ENCODE measurements at regions not wholly inside any gene's neighbourhood (a gene's known extent, or its start where the extent isn't known, plus 50 kb on each side); places are given as distances from the start of the nearest gene placed in this dataset.

DNA sequence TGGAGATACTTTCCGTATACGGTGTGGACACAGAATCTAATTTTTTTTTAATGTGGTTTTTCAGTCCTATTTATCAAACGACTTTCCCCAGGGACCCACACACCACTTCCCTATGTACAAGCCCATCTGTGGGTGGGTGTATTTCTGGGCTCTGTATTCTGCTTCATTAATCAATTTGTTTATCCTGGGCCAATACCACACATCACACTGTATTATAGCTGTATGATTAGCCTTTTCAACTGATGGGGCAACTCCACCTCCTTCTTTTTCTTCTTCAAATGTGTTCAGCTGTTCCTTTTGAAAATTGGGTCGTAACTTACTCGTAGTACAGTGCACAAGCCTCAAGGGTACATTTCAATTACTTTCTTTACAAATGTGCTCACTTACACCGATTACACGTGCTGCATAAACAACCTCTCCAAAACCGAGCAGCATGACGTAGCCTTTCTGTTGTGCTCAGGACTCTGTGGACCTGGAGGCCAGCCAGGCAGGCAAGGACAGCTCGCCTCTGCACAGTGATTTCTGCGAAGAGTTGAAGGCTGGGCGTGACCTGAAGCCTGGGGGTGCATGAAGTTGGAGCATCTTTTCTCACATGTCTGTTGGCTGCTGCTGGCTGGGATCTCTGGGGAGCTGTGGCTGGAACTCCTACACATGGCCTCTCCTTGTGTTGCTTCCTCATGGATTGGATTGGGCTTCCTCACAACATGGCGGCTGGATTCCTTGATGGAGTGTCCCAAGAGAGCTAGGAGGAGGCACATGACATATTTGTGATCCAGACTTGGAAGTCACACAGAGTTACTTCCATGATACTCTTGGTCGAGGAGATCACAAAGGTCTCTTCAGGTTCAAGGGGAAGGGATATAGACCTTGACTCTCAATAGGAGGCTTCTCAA is 126.5 kb downstream of the CRYAA start:
- FAIRE-seq (no peak), ATAC-seq (no peak), DNase-seq (ENCODE audit: low read depth in 1 of 2, low spot score in 1 of 2) (peak in 1 of 2 experiments; percentile 39)
- Histone ChIP-seq H3K27ac (no peak overlapping the region), H3K4me2 (no peak overlapping the region), H3K4me1 (no peaks in the 10 kb centered on the region), H3K4me3 (no peak overlapping the region), H3K9me3 (peaks cover 13% of the 10 kb centered on the region; the same call in 2 of the 3 replicates)
- POLR2A ChIA-PET, result no interaction called here
- TF ChIP-seq TP53 (CRISPR knock-in tag; IDR thresholded peaks at IDR 0.05) (no peak), HEYL (CRISPR knock-in tag; IDR thresholded peaks at IDR 0.05) (no peak), FOXS1 (CRISPR knock-in tag; IDR thresholded peaks at IDR 0.05) (no peak), ZNF302 (CRISPR knock-in tag; IDR thresholded peaks at IDR 0.05) (no peak), CBX8 (IDR thresholded peaks at IDR 0.05) (no peak), MAFK (IDR thresholded peaks at IDR 0.05; ENCODE audit: partially characterized antibody) (no peak), JUN (IDR thresholded peaks at IDR 0.05) (no peak), MAZ (IDR thresholded peaks at IDR 0.05; ENCODE audit: borderline replicate concordance, low read depth, low read length) (no peak), RARB (CRISPR knock-in tag; IDR thresholded peaks at IDR 0.05) (no peak), EHMT2 (IDR thresholded peaks at IDR 0.05; ENCODE audit: low read depth) (no peak), NR3C1 (IDR thresholded peaks at IDR 0.05) (no peak), PHF8 (IDR thresholded peaks at IDR 0.05; ENCODE audit: borderline replicate concordance, low read depth) (no peak), MYC (IDR thresholded peaks at IDR 0.05; ENCODE audit: borderline replicate concordance, low read length) (no peak), ZSCAN20 (CRISPR knock-in tag; IDR thresholded peaks at IDR 0.05) (no peak)
- TF ChIP-seq, protein P1, sequence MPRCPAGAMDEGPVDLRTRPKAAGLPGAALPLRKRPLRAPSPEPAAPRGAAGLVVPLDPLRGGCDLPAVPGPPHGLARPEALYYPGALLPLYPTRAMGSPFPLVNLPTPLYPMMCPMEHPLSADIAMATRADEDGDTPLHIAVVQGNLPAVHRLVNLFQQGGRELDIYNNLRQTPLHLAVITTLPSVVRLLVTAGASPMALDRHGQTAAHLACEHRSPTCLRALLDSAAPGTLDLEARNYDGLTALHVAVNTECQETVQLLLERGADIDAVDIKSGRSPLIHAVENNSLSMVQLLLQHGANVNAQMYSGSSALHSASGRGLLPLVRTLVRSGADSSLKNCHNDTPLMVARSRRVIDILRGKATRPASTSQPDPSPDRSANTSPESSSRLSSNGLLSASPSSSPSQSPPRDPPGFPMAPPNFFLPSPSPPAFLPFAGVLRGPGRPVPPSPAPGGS (IDR thresholded peaks at IDR 0.05), result no peak
- TF ChIP-seq, protein P2, sequence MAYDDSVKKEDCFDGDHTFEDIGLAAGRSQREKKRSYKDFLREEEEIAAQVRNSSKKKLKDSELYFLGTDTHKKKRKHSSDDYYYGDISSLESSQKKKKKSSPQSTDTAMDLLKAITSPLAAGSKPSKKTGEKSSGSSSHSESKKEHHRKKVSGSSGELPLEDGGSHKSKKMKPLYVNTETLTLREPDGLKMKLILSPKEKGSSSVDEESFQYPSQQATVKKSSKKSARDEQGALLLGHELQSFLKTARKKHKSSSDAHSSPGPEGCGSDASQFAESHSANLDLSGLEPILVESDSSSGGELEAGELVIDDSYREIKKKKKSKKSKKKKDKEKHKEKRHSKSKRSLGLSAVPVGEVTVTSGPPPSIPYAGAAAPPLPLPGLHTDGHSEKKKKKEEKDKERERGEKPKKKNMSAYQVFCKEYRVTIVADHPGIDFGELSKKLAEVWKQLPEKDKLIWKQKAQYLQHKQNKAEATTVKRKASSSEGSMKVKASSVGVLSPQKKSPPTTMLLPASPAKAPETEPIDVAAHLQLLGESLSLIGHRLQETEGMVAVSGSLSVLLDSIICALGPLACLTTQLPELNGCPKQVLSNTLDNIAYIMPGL (CRISPR knock-in tag; IDR thresholded peaks at IDR 0.05; ENCODE audit: borderline replicate concordance), result no peak
- TF ChIP-seq, protein P3, sequence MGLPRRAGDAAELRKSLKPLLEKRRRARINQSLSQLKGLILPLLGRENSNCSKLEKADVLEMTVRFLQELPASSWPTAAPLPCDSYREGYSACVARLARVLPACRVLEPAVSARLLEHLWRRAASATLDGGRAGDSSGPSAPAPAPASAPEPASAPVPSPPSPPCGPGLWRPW (IDR thresholded peaks at IDR 0.05), result no peak
- TF ChIP-seq, protein P4, sequence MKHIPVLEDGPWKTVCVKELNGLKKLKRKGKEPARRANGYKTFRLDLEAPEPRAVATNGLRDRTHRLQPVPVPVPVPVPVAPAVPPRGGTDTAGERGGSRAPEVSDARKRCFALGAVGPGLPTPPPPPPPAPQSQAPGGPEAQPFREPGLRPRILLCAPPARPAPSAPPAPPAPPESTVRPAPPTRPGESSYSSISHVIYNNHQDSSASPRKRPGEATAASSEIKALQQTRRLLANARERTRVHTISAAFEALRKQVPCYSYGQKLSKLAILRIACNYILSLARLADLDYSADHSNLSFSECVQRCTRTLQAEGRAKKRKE (CRISPR knock-in tag; IDR thresholded peaks at IDR 0.05; ENCODE audit: low read depth), result no peak
- TF ChIP-seq, protein P5, sequence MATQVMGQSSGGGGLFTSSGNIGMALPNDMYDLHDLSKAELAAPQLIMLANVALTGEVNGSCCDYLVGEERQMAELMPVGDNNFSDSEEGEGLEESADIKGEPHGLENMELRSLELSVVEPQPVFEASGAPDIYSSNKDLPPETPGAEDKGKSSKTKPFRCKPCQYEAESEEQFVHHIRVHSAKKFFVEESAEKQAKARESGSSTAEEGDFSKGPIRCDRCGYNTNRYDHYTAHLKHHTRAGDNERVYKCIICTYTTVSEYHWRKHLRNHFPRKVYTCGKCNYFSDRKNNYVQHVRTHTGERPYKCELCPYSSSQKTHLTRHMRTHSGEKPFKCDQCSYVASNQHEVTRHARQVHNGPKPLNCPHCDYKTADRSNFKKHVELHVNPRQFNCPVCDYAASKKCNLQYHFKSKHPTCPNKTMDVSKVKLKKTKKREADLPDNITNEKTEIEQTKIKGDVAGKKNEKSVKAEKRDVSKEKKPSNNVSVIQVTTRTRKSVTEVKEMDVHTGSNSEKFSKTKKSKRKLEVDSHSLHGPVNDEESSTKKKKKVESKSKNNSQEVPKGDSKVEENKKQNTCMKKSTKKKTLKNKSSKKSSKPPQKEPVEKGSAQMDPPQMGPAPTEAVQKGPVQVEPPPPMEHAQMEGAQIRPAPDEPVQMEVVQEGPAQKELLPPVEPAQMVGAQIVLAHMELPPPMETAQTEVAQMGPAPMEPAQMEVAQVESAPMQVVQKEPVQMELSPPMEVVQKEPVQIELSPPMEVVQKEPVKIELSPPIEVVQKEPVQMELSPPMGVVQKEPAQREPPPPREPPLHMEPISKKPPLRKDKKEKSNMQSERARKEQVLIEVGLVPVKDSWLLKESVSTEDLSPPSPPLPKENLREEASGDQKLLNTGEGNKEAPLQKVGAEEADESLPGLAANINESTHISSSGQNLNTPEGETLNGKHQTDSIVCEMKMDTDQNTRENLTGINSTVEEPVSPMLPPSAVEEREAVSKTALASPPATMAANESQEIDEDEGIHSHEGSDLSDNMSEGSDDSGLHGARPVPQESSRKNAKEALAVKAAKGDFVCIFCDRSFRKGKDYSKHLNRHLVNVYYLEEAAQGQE (IDR thresholded peaks at IDR 0.05), result no peak
- CTCF ChIA-PET, result interaction anchor here (0.5 to 1.4 kb wide), 4 partner anchors 8 to 301 kb away, joined by 3 to 5 read pairs (median 4); no protein-coding TSS in a partner anchor
- WGBS (ENCODE audit: missing lambda C conversion rate), result 63% methylated on average over 11 of the region's 14 CpGs
